ENCODE measurements at regions not wholly inside any gene's neighbourhood (a gene's known extent, or its start where the extent isn't known, plus 50 kb on each side); places are given as distances from the start of the nearest gene placed in this dataset.

GRCh38 chr18:44467718-44468117 is 213.0 kb upstream of the SETBP1 start:
- TF ChIP-seq CTCF (IDR thresholded peaks at IDR 0.05) (no peak), POLR2A (IDR thresholded peaks at IDR 0.05) (no peak)

Measured in Peyer's patch (tissue), 4 donors.